ENCODE measurements at regions not wholly inside any gene's neighbourhood (a gene's known extent, or its start where the extent isn't known, plus 50 kb on each side); places are given as distances from the start of the nearest gene placed in this dataset.
A peak's percentile ranks its signal among the peaks of the same experiment; 100 is the strongest.

- no peak for TF ChIP-seq REST (tag by site-specific recombination; IDR thresholded peaks at IDR 0.05)
- TF ChIP-seq ZNF791 (tag by site-specific recombination; IDR thresholded peaks at IDR 0.05) = no peak
- TF ChIP-seq KLF16 (tag by site-specific recombination; IDR thresholded peaks at IDR 0.05) = no peak
- no peak for TF ChIP-seq ZNF26 (tag by site-specific recombination; IDR thresholded peaks at IDR 0.05)
- TF ChIP-seq GLI2 (tag by site-specific recombination; IDR thresholded peaks at IDR 0.05; ENCODE audit: borderline replicate concordance, low read depth) = no peak
- TF ChIP-seq BCL11A (tag by site-specific recombination; IDR thresholded peaks at IDR 0.05; ENCODE audit: low read depth) = no peak
- no peak for TF ChIP-seq MEIS1 (CRISPR knock-in tag; IDR thresholded peaks at IDR 0.05; ENCODE audit: borderline replicate concordance)
- no peak for TF ChIP-seq ZNF37A (tag by site-specific recombination; IDR thresholded peaks at IDR 0.05)
- no peak for TF ChIP-seq YY1 (tag by site-specific recombination; IDR thresholded peaks at IDR 0.05)
- TF ChIP-seq ZNF596 (tag by site-specific recombination; IDR thresholded peaks at IDR 0.05) = no peak
- no peak for TF ChIP-seq ZNF341 (tag by site-specific recombination; IDR thresholded peaks at IDR 0.05; ENCODE audit: low read depth)
- no peak for TF ChIP-seq ZNF501 (tag by site-specific recombination; IDR thresholded peaks at IDR 0.05)
- no peak for TF ChIP-seq ZNF302 (tag by site-specific recombination; IDR thresholded peaks at IDR 0.05; ENCODE audit: low read depth)
Observed at GRCh38 chr19:28334419-28334818, 878.5 kb downstream of the UQCRFS1 start (continued).

- no peaks in the 10 kb centered on the region for H3K36me3 ChIP-seq (ENCODE audit: control insufficient read depth in 2 of 2, insufficient read depth in 1 of 2, low read length in 2 of 2)
- ChIA-PET CTCF (interaction anchor here (0.7 to 22.8 kb wide), 9 partner anchors 9 to 1097 kb away, joined by 3 to 566 read pairs (median 3); no protein-coding TSS in a partner anchor), POLR2A (interaction anchor here (0.6 kb wide), 1 partner anchor 384 kb away, joined by 5 read pairs; no protein-coding TSS in a partner anchor)
- no peak overlapping the region for H3K4me3 ChIP-seq (ENCODE audit: low read depth, low read length)
- peaks cover 1% of the 10 kb centered on the region for H3K9me3 ChIP-seq (ENCODE audit: control insufficient read depth, insufficient read depth, low read depth, low read length)
- H3K27ac ChIP-seq (ENCODE audit: extremely low read depth, low read depth, low read length) = no peak overlapping the region
- H3K4me1 ChIP-seq (ENCODE audit: control insufficient read depth, insufficient read depth, low read length) = peaks cover 3% of the 10 kb centered on the region
- 0 out of 2 replicates have a peak, but pooled peaks have one; percentile 11 for TF ChIP-seq CTCF (tag by site-specific recombination; IDR thresholded peaks at IDR 0.05)
- no peak for TF ChIP-seq ZNF16 (tag by site-specific recombination; IDR thresholded peaks at IDR 0.05; ENCODE audit: low read depth)
Observed at GRCh38 chr19:28333909-28334308, 879.0 kb downstream of the UQCRFS1 start.

GRCh38 chr19:28332886-28333285 lies 880.1 kb downstream of the UQCRFS1 start:
- Histone ChIP-seq H3K27ac (ENCODE audit: extremely low read depth, low read depth, low read length) (no peak overlapping the region), H3K9me3 (ENCODE audit: control insufficient read depth, insufficient read depth, low read depth, low read length) (peaks cover 4% of the 10 kb centered on the region), H3K4me1 (ENCODE audit: control insufficient read depth, insufficient read depth, low read length) (peaks cover 3% of the 10 kb centered on the region), H3K4me3 (ENCODE audit: low read depth, low read length) (no peak overlapping the region), H3K36me3 (ENCODE audit: control insufficient read depth in 2 of 2, insufficient read depth in 1 of 2, low read length in 2 of 2) (no peaks in the 10 kb centered on the region)
- no peak for TF ChIP-seq ZNF155 (tag by site-specific recombination; IDR thresholded peaks at IDR 0.05)
- peak; percentile 82 for TF ChIP-seq ZNF37A (tag by site-specific recombination; IDR thresholded peaks at IDR 0.05)
- TF ChIP-seq ZBTB21 (tag by site-specific recombination; IDR thresholded peaks at IDR 0.05) = no peak
- POLR2A ChIA-PET = no interaction called here
- CTCF ChIA-PET = interaction anchor here (0.6 to 22.8 kb wide), 3 partner anchors 111 to 377 kb away, joined by 3 to 566 read pairs (median 3); no protein-coding TSS in a partner anchor
